Stomach (tissue), 4 donors: ENCODE measurements at regions not wholly inside any gene's neighbourhood (a gene's known extent, or its start where the extent isn't known, plus 50 kb on each side); places are given as distances from the start of the nearest gene placed in this dataset.

ENCODE experiments used
- POLR2A ChIP-seq, 4 donors: fragments of 450-650 bp; IDR thresholded peaks; one replicate each; pipeline ENCODE4 v1.6.1; 2016; ENCODE audit warnings: antibody characterized with exemption in 4 of 4, control low read depth in 2 of 4, mild to moderate bottlenecking in 1 of 4, moderate library complexity in 1 of 4
- TF ChIP-seq, protein P1 (sequence below), 7 experiments: fragments of 450-650 bp in 4 of 7; fragments of 200-600 bp in 3 of 7; sonication (generic) in 3 of 7; IDR thresholded peaks; one replicate each; pipeline ENCODE4 v1.5.1; 2016 to 2019; ENCODE audit warnings: antibody characterized with exemption in 7 of 7, control low read depth in 2 of 7, mild to moderate bottlenecking in 1 of 7

DNA sequence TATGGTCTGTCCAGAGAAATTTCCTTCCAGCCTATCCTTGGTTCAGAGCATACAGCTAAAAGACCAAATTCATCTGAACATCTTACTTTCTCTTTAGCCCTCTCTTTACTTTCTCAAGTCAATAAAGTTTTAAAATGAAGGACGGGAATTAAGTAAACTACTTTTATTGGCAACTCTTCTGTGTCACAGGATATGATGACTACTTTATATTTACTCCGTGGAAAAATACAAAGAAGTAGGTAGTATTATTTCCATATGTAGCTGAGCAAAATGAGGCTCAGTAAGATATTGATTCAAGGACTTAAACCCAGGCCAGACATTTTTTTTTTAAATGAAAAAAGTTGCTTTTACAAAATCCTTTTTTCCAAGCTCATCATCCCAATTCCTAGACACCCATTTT, 151.2 kb upstream of the DPYD start:
- TF ChIP-seq, protein P1, sequence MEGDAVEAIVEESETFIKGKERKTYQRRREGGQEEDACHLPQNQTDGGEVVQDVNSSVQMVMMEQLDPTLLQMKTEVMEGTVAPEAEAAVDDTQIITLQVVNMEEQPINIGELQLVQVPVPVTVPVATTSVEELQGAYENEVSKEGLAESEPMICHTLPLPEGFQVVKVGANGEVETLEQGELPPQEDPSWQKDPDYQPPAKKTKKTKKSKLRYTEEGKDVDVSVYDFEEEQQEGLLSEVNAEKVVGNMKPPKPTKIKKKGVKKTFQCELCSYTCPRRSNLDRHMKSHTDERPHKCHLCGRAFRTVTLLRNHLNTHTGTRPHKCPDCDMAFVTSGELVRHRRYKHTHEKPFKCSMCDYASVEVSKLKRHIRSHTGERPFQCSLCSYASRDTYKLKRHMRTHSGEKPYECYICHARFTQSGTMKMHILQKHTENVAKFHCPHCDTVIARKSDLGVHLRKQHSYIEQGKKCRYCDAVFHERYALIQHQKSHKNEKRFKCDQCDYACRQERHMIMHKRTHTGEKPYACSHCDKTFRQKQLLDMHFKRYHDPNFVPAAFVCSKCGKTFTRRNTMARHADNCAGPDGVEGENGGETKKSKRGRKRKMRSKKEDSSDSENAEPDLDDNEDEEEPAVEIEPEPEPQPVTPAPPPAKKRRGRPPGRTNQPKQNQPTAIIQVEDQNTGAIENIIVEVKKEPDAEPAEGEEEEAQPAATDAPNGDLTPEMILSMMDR (IDR thresholded peaks at IDR 0.05) = no peak
- no peak for TF ChIP-seq POLR2A (IDR thresholded peaks at IDR 0.05)
